HL-60 (cell line): ENCODE measurements at regions not wholly inside any gene's neighbourhood (a gene's known extent, or its start where the extent isn't known, plus 50 kb on each side); places are given as distances from the start of the nearest gene placed in this dataset.

ENCODE experiments used
- DNase-seq, 2 experiments: peaks; one replicate each; pipeline ENCODE4 v3.0.0-alpha.2; 2010 to 2020; ENCODE audit warnings: low read depth in 1 of 2, low spot score in 1 of 2
- H3K27ac ChIP-seq: fragments of 250-450 bp; sonication (Bioruptor Pico); replicated peaks from 2 replicates; pipeline ENCODE4 v1.5.1; 2020; ENCODE audit warnings: mild to moderate bottlenecking, moderate library complexity
- H3K27me3 ChIP-seq: fragments of 250-450 bp; sonication (Bioruptor Pico); 2 replicates; pipeline ENCODE4 v1.5.1; 2021; ENCODE audit warnings: mild to moderate bottlenecking, moderate library complexity; ENCODE audit not compliant: insufficient read depth, poor library complexity, severe bottlenecking
- H3K4me3 ChIP-seq: replicated peaks from 2 replicates; pipeline ENCODE4 v1.5.1; 2011; ENCODE audit warnings: mild to moderate bottlenecking, control low read depth, low read length; ENCODE audit not compliant: insufficient read depth
- CTCF ChIP-seq: IDR thresholded peaks from one replicate; pipeline ENCODE4 v1.5.1; 2011; ENCODE audit warnings: low read length, control low read depth, inconsistent platforms; ENCODE audit not compliant: insufficient read depth
- GABPA ChIP-seq: IDR thresholded peaks from 2 replicates; pipeline ENCODE4 v1.6.1; 2012; ENCODE audit warnings: low read depth
- POLR2AphosphoS5 ChIP-seq: IDR thresholded peaks from 2 replicates; pipeline ENCODE4 v1.6.1; 2012; ENCODE audit warnings: low read depth
- REST ChIP-seq: IDR thresholded peaks from 2 replicates; pipeline ENCODE4 v1.6.1; 2012; ENCODE audit warnings: low read depth; ENCODE audit not compliant: insufficient replicate concordance
- SPI1 ChIP-seq: IDR thresholded peaks from 2 replicates; pipeline ENCODE4 v1.6.1; 2012; ENCODE audit warnings: low read depth, mild to moderate bottlenecking, borderline replicate concordance

- TF ChIP-seq GABPA (no peak), POLR2AphosphoS5 (no peak), CTCF (no peak), SPI1 (no peak), REST (no peak)
- DNase-seq, result no peak
- H3K27ac ChIP-seq, result no peak overlapping the region
Observed at GRCh38 chr1:184162281-184162680, 110.8 kb downstream of the TSEN15 start.

GRCh38 chr1:184163674-184164465 lies 112.3 kb downstream of the TSEN15 start:
- Histone ChIP-seq H3K4me3 (no peak overlapping the region), H3K27ac (no peak overlapping the region), H3K27me3 (no peaks in the 10 kb centered on the region)
- no peak for DNase-seq
- no peak for TF ChIP-seq CTCF
- TF ChIP-seq POLR2AphosphoS5, result no peak
- no peak for TF ChIP-seq SPI1
- TF ChIP-seq REST, result no peak
- TF ChIP-seq GABPA, result no peak

More at GRCh38 chr1:184162281-184162680, 110.8 kb downstream of the TSEN15 start:
- Histone ChIP-seq H3K27me3 (no peaks in the 10 kb centered on the region), H3K4me3 (no peak overlapping the region)

- DNase-seq, result no peak
- H3K27me3 ChIP-seq, result no peaks in the 10 kb centered on the region
- H3K4me3 ChIP-seq, result no peak overlapping the region
- no peak overlapping the region for H3K27ac ChIP-seq
- TF ChIP-seq POLR2AphosphoS5 (no peak), CTCF (no peak), SPI1 (no peak), GABPA (no peak), REST (no peak)
Observed at GRCh38 chr1:184164536-184164935, 113.0 kb downstream of the TSEN15 start.
